HG03558 (cell line): ENCODE measurements at regions not wholly inside any gene's neighbourhood (a gene's known extent, or its start where the extent isn't known, plus 50 kb on each side); places are given as distances from the start of the nearest gene placed in this dataset.

ENCODE experiments used
- ATAC-seq: cut with Tn5 transposase; IDR thresholded peaks from one replicate; pipeline ENCODE4 v1.9.1; 2021; ENCODE audit warnings: moderate number of reproducible peaks; ENCODE audit not compliant: unreplicated experiment; ENCODE audit errors: extremely low read depth

DNA sequence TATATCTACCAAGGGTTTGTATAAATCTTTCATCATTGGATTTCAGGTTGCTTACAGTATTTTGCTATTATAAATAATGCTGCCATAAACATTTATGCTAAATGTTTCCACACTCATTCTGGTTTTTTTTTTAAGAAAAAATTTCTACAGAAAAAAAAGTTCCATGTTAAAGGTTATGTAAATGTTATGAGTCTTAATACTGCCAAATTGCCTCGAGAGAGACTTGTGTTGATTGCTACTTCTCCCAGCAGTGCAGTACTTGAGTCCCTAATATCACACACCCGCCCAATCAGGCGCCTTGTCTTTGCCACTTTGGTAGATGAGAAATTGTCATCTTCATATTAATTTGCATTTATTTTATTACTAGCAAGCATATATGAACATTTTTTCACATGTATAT is 96.7 kb upstream of the TMEM26 start:
- no peak for ATAC-seq

DNA sequence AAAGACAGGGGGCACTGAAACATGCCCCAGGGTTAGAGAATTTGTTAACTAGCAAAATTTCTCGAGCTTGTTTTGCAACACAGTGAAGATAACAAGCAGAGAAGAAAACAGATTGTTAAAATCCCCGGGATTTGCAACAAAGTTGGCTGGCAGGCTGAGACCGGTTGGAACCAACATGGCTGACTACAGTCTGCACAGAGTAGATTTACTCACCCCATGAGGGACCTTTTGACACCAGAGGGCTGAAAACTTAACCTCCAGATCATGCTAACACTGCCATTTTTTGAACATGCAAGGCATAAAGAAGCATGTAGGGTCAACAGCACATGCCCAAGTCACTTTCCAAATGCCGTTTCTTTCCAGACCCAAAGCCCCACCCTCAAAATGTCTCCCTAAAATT is 95.2 kb upstream of the TMEM26 start:
- no peak for ATAC-seq

DNA sequence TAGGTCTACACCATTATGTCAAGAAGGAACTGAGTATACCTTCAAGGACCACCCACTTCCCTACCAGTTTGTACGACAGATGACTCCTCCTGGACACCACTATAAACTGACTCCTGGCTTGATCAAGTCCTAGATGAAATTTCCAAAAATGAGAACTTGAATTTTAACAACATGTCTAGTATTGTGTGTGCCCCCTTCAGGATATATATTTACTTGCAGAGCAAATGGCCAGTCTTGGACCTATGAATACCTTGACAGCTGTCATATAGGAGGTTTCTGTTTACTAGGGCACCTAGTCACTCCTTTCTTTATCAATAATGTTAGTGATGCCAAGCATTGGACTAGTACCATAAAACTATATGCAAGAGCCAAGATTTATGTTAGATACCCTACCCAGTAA is 94.1 kb upstream of the TMEM26 start:
- no peak for ATAC-seq

DNA sequence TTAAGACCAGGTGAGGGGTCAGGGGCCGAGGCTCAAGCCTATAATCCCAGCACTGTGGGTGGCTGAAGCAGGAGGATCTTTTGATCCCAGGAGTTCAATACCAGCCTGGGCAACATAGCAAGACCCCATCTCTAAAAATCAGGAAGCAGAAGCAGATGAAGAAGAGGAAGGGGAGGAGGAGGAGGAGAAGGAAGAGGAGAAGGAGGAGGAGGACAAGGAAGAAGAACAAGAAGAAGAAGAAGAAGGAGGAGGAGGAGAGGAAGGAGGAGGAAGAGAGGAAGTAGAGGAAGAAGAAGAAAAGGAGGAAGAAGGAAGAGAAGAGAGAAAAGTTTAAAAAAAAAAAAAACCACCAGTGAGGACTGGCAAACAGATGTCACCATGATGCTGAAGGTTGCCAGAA is 92.0 kb upstream of the TMEM26 start:
- ATAC-seq = no peak

DNA sequence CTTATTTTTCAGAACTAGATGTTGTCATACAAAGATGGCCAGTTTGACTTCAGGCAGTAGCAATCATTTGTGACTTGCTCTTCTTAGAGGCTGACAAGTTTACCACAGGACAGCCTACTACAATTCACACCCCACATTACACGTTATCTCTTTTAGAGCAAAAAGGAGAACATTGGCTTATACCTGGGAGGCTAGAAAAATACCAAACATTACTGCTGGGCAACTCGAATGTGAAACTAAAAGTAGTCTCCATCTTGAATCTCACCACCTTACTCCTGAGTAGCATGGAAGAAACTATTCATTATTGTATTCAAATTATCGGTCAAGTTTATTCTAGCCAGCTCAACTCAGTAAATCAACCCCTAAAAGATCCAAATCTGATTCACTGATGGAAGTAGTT is 90.7 kb upstream of the TMEM26 start:
- ATAC-seq = no peak

DNA sequence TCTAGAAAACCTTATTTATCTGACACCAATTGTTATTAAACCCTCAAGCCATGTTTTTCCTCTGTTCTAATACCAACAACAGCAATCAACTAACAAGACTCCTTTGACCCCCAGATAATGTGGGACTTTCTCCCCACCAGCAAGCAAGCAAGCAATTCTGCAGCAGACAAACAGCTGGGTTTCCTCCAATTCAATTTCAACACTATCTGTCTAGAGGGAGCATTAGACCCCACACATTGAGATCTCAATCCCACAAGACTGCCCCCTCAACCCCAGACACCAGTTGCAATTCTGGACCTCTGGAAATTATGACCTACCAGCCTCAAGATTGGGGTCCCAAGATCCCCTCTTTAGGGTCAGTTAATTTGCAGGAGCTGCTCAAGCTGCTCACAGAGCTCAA is 89.4 kb upstream of the TMEM26 start:
- ATAC-seq = no peak

DNA sequence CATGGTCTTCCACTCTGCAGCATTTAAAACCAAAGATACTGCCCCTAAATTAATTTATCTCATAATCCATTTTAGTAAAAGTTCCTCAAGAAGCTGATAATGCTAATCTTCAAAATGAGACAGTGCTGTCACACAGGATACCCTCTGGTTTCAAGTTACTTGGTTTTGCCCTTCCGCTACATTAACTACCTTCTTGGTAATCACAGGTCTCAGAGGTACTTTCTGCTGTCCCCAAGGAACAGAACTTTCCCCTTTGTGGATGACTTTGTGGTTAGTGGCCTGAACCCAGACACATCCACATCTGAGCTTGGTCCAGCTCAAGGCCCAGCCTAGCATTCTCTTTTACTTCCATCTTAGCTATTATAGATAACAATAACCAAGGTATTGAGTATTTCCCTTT is 88.8 kb upstream of the TMEM26 start:
- ATAC-seq = peak; percentile 46

DNA sequence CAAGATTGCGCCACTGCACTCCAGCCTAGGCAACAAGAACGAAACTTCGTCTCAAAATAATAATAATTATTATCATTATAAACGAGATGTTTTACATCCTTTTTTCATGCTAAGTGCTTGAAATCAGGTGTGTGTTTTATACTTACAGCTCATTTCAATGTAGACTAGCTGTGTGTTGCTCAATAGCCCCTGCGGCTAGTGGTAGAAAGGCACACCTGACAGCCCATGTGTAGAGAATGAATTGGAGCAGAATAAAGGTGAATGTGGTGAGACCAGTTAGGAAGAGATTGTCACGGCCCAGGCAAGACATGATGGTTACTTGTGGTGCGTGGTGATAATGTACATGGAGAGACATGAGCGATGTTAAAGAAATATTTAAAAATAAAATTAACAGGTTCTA is 86.7 kb upstream of the TMEM26 start:
- ATAC-seq = no peak

DNA sequence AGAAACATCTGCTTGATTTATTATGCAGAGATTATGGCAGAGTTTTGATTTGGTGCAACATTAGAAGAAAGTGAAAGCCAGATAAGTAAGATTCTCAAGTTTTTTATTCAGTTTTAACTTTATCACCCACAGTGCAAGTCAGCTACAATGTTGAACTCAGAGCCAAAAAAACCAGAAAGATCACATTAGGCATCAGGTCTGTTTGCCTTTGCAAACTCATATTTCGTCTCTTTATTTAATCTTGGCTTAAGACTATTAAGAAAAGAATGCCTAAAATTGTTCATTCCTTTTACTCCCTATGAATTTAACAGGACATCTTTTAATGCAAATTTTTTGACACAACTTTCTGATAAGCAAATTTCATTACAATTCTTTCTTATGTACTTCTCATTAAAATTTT is 76.0 kb upstream of the TMEM26 start:
- ATAC-seq = no peak

DNA sequence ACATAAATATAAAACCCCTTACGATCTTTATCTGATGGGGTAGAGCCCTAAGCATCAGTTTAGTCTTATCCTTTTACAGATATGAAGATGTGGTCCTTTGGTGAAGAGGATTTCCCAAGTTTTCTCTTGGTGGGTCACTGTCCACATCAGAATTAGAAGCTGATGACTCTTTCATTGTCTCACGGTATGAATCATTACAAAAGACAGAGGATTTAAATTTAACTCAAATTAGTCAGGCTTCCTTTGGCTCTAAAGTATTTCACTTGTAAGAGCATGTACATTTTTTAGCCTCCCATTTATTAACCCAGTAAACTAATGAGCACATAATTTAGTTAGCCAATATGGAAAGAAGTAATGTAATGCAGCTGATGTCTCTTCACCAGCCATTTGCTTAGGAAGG is 49.9 kb upstream of the TMEM26 start:
- no peak for ATAC-seq
